ENCODE measurements at regions not wholly inside any gene's neighbourhood (a gene's known extent, or its start where the extent isn't known, plus 50 kb on each side); places are given as distances from the start of the nearest gene placed in this dataset.

- Histone ChIP-seq H3K79me1 (ENCODE audit: low read depth, low read length) (no peaks in the 10 kb centered on the region), H2BK20ac (ENCODE audit: low read length) (no peak overlapping the region), H3K4me1 (replicated peaks in 1 of 4; ENCODE audit: control insufficient read depth in 3 of 4, insufficient read depth in 4 of 4, low read length in 3 of 4) (no peaks in the 10 kb centered on the region), H4K5ac (ENCODE audit: insufficient read length, low read depth, low read length) (no peak overlapping the region), H3K79me2 (ENCODE audit: control insufficient read depth in 1 of 2, insufficient read depth in 2 of 2, low read length in 2 of 2) (no peaks in the 10 kb centered on the region), H2BK120ac (replicated peaks; ENCODE audit: low read depth, low read length) (no peak overlapping the region), H4K20me1 (replicated peaks in 1 of 2; ENCODE audit: control insufficient read depth in 1 of 2, insufficient read depth in 2 of 2, low read length in 2 of 2) (no peaks in the 10 kb centered on the region), H3K23ac (ENCODE audit: insufficient read length) (no peak overlapping the region), H2AK5ac (ENCODE audit: low read depth, low read length) (no peak overlapping the region), H3K27me3 (replicated peaks in 1 of 4; ENCODE audit: control insufficient read depth in 3 of 4, extremely low read depth in 1 of 4, insufficient read depth in 3 of 4, low read length in 3 of 4) (no peaks in the 10 kb centered on the region), H2BK15ac (ENCODE audit: low read length) (no peak overlapping the region), H3K23me2 (ENCODE audit: low read depth, low read length) (no peaks in the 10 kb centered on the region), H3K9me3 (ENCODE audit: insufficient read depth in 2 of 2, low read depth in 1 of 2, low read length in 1 of 2) (no peaks in the 10 kb centered on the region), H3K4me3 (ENCODE audit: extremely low read depth in 1 of 4, insufficient read depth in 2 of 4, low read depth in 3 of 4, low read length in 4 of 4) (no peak overlapping the region), H2BK12ac (ENCODE audit: low read depth, low read length) (no peak overlapping the region), H3K18ac (ENCODE audit: extremely low read depth, low read length) (no peak overlapping the region), H4K8ac (ENCODE audit: extremely low read depth, insufficient read depth, low read length) (no peak overlapping the region), H3K27ac (ENCODE audit: low read depth, low read length) (no peak overlapping the region), H3K4me2 (ENCODE audit: insufficient read depth in 1 of 2, low read depth in 2 of 2, low read length in 2 of 2) (no peak overlapping the region), H4K91ac (replicated peaks; ENCODE audit: insufficient read length, low read length) (no peak overlapping the region), H3K4ac (replicated peaks; ENCODE audit: insufficient read length, low read depth, low read length) (no peak overlapping the region), H2BK5ac (ENCODE audit: low read depth, low read length) (no peak overlapping the region), H3K14ac (ENCODE audit: insufficient read length) (no peak overlapping the region), H2AFZ (ENCODE audit: low read length) (no peak overlapping the region), H3K56ac (replicated peaks; ENCODE audit: insufficient read length, low read depth, low read length) (no peak overlapping the region), H3K36me3 (ENCODE audit: control insufficient read depth in 2 of 4, insufficient read depth in 4 of 4, low read length in 3 of 4) (no peaks in the 10 kb centered on the region), H3K9ac (replicated peaks in 1 of 4; ENCODE audit: extremely low read depth in 1 of 4, low read depth in 3 of 4, low read length in 3 of 4) (no peak overlapping the region)
- ChIA-PET CTCF (ENCODE audit: partially characterized antibody) (interaction anchor here (0.6 to 1.4 kb wide), 2 partner anchors 64 kb away, joined by 3 read pairs; no protein-coding TSS in a partner anchor), POLR2A (ENCODE audit: partially characterized antibody) (interaction anchor here (0.6 kb wide), 1 partner anchor 91 kb away, joined by 3 read pairs; no protein-coding TSS in a partner anchor)
- FAIRE-seq (no peak), DNase-seq (ENCODE audit: low read depth in 1 of 2, low spot score in 2 of 2) (no peak)
- TF ChIP-seq SP4 (IDR thresholded peaks at IDR 0.05; ENCODE audit: low read length) (no peak), MAFK (IDR thresholded peaks at IDR 0.05; ENCODE audit: low read depth, low read length) (no peak), GABPA (IDR thresholded peaks at IDR 0.05; ENCODE audit: borderline replicate concordance, insufficient read depth, low read length) (no peak), EGR1 (IDR thresholded peaks at IDR 0.05; ENCODE audit: borderline replicate concordance, low read depth, low read length) (no peak), HDAC2 (IDR thresholded peaks at IDR 0.05; ENCODE audit: borderline replicate concordance in 1 of 2, low read depth in 2 of 2, low read length in 2 of 2) (no peak), ASH2L (IDR thresholded peaks at IDR 0.05; ENCODE audit: low read length) (no peak), TEAD4 (IDR thresholded peaks at IDR 0.05; ENCODE audit: low read depth, low read length) (no peak), SIX5 (IDR thresholded peaks at IDR 0.05; ENCODE audit: low read depth, low read length) (no peak), CEBPB (IDR thresholded peaks at IDR 0.05; ENCODE audit: low read depth, low read length) (no peak), CBX5 (IDR thresholded peaks at IDR 0.05; ENCODE audit: low read depth, low read length) (no peak), USF2 (IDR thresholded peaks at IDR 0.05; ENCODE audit: low read length) (no peak), SIRT6 (IDR thresholded peaks at IDR 0.05; ENCODE audit: low read length) (no peak)
These were observed 232.5 kb downstream of the PARP8 start for GRCh38 chr5:50898966-50899365.

All from H1 (cell line).